K562 (cell line): ENCODE measurements at regions not wholly inside any gene's neighbourhood (a gene's known extent, or its start where the extent isn't known, plus 50 kb on each side); places are given as distances from the start of the nearest gene placed in this dataset.

Source experiments
- ATAC-seq: fragments of 200-7000 bp; cut with Tn5 transposase; 3 replicates; pipeline ENCODE4 v1.9.1; 2020; ENCODE audit warnings: moderate library complexity
- BruUV-seq: library from RNA; stranded (reverse); fragments of 400-500 nt; replicated peaks from 2 replicates; lab custom pipeline; 2021; lab: Mats Ljungman, UMichigan
- CTCF ChIA-PET: fragments of 300-600 bp; formaldehyde crosslinking; extraction: SDS; loops from one replicate; lab custom pipeline; 2021; ENCODE audit warnings: low intra/inter-chr PET ratio; lab: Yijun Ruan, JAX
- POLR2A ChIA-PET: fragments of 300-600, 350-650 bp; sonication (Branson Sonifier 250); formaldehyde crosslinking; extraction: SDS; loops from one replicate; lab custom pipeline; 2021; ENCODE audit warnings: antibody characterized with exemption, inconsistent platforms; lab: Yijun Ruan, JAX
- DNase-seq, 4 experiments: peaks; one replicate each; pipeline versions ENCODE4 v3.0.0 to v3.0.0-alpha.2; 2011 to 2018; ENCODE audit warnings: low spot score in 3 of 4, mixed read lengths in 3 of 4; ENCODE audit errors: extremely low read depth in 1 of 4
- FAIRE-seq: peaks from 2 replicates; lab custom pipeline; 2011; peaks lifted over from hg19 to GRCh38; lab: Jason Lieb, UNC
- H2AFZ ChIP-seq: 2 replicates; pipeline ENCODE4 v1.6.0; 2011; ENCODE audit warnings: low read depth, low read length, control low read depth, inconsistent platforms
- H3K27ac ChIP-seq: fragments of 200-600 bp; 3 replicates; pipeline ENCODE4 v1.8.0; 2011; ENCODE audit warnings: low read depth, mild to moderate bottlenecking, control low read depth, inconsistent platforms, low read length, moderate library complexity, mixed read lengths; ENCODE audit errors: extremely low read depth
- H3K27me3 ChIP-seq, 2 experiments: fragments of 300-600 bp in 1 of 2; 2 replicates in 1 of 2; 3 replicates in 1 of 2; pipeline versions ENCODE4 v1.6.0 to v1.8.0; 2011; ENCODE audit warnings: inconsistent platforms in 2 of 2, low read length in 2 of 2, mild to moderate bottlenecking in 1 of 2, mixed read lengths in 1 of 2, moderate library complexity in 1 of 2; ENCODE audit not compliant: control insufficient read depth in 2 of 2, insufficient read depth in 2 of 2
- H3K36me3 ChIP-seq: fragments of 300-600 bp; 3 replicates; pipeline ENCODE4 v1.8.0; 2011; ENCODE audit warnings: mild to moderate bottlenecking, low read length, inconsistent platforms; ENCODE audit not compliant: control insufficient read depth, insufficient read depth
- H3K4me1 ChIP-seq, 2 experiments: fragments of 200-600 bp in 1 of 2; replicated peaks in 1 of 2; 2 replicates in 1 of 2; 3 replicates in 1 of 2; pipeline versions ENCODE4 v1.5.1 to v1.8.0; 2011; ENCODE audit warnings: inconsistent platforms in 2 of 2, low read length in 2 of 2, mild to moderate bottlenecking in 1 of 2, mixed read lengths in 1 of 2, moderate library complexity in 1 of 2; ENCODE audit not compliant: control insufficient read depth in 2 of 2, insufficient read depth in 2 of 2
- H3K4me2 ChIP-seq: 2 replicates; pipeline ENCODE4 v1.6.1; 2011; ENCODE audit warnings: low read length, control low read depth, inconsistent platforms, mixed read lengths; ENCODE audit not compliant: insufficient read depth
- H3K4me3 ChIP-seq: fragments of 200-600 bp; sonication (generic), shearing (Covaris generic); 2 replicates; pipeline ENCODE4 v1.5.1; 2016; ENCODE audit warnings: control low read depth, inconsistent platforms
- H3K79me2 ChIP-seq: fragments of 200-600 bp; 3 replicates; pipeline ENCODE4 v1.8.0; 2011; ENCODE audit warnings: low read length, inconsistent platforms; ENCODE audit not compliant: control insufficient read depth, insufficient read depth
- H3K9ac ChIP-seq, 2 experiments: 2 replicates each; pipeline versions ENCODE4 v1.6.0 to v1.6.1; 2011; ENCODE audit warnings: low read depth in 2 of 2, low read length in 2 of 2, control low read depth in 1 of 2, inconsistent platforms in 1 of 2, mild to moderate bottlenecking in 1 of 2, mixed read lengths in 1 of 2; ENCODE audit not compliant: insufficient read depth in 1 of 2
- H3K9me1 ChIP-seq: one replicate; pipeline ENCODE4 v1.6.0; 2011; ENCODE audit warnings: inconsistent platforms, mild to moderate bottlenecking, low read length, moderate library complexity; ENCODE audit not compliant: control insufficient read depth, insufficient read depth
- H3K9me3 ChIP-seq: replicated peaks from 2 replicates; pipeline ENCODE4 v1.5.1; 2011; ENCODE audit warnings: low read depth, low read length, inconsistent platforms; ENCODE audit not compliant: control insufficient read depth, insufficient read depth
- H4K20me1 ChIP-seq: replicated peaks from 2 replicates; pipeline ENCODE4 v1.6.1; 2011; ENCODE audit warnings: low read length, inconsistent platforms, mixed read lengths; ENCODE audit not compliant: control insufficient read depth, insufficient read depth
- HLTF ChIP-seq: fragments of 450-650 bp; IDR thresholded peaks from 2 replicates; pipeline ENCODE4 v1.6.1; 2016
- KDM5B ChIP-seq: fragments of 200-600 bp; sonication (generic); IDR thresholded peaks from 2 replicates; pipeline ENCODE4 v1.6.1; 2012; ENCODE audit warnings: low read depth, mild to moderate bottlenecking, moderate library complexity, low read length, control low read depth, inconsistent platforms; ENCODE audit not compliant: insufficient replicate concordance
- PHB ChIP-seq: fragments of 250-450 bp; sonication (Bioruptor Pico); IDR thresholded peaks from 2 replicates; pipeline ENCODE4 v1.5.0; 2021
- POLR2B ChIP-seq: fragments of 450-650 bp; IDR thresholded peaks from 2 replicates; pipeline ENCODE4 v1.6.1; 2018; ENCODE audit warnings: low read depth; ENCODE audit not compliant: partially characterized antibody
- RBBP5 ChIP-seq: fragments of 200-600 bp; sonication (generic); IDR thresholded peaks from 2 replicates; pipeline ENCODE4 v1.6.1; 2012; ENCODE audit warnings: borderline replicate concordance, mild to moderate bottlenecking, low read length, control low read depth, inconsistent platforms; ENCODE audit not compliant: insufficient read depth, poor library complexity, severe bottlenecking
- ZNF695 ChIP-seq: fragments of 450-650 bp; formaldehyde crosslinking; IDR thresholded peaks from 2 replicates; pipeline ENCODE4 v1.4.0; 2020; ENCODE audit warnings: mild to moderate bottlenecking, moderate library complexity
- ZNF77 ChIP-seq: fragments of 250-450 bp; sonication (Bioruptor Pico); IDR thresholded peaks from 2 replicates; pipeline ENCODE4 v1.5.0; 2020
- WGBS: fragments of 100-300 bp; shearing (Covaris generic); methylation state at CpG from one replicate; pipeline ENCODE4 v1.1.6; 2016; ENCODE audit warnings: low coverage, mixed read lengths; ENCODE audit not compliant: insufficient coverage; ENCODE audit errors: missing lambda C conversion rate; 5-methylcytosine and 5-hydroxymethylcytosine counted together
- in situ Hi-C: fragments of 300-500 bp; cut with MboI; formaldehyde crosslinking; loops from 4 replicates; pipeline ENCODE4 v1.15.0; 2018; ENCODE audit warnings: inconsistent platforms, mixed read lengths
- intact Hi-C: fragments of 100-400 bp; cut with micrococcal nuclease; formaldehyde crosslinking; loops from 2 replicates; pipeline ENCODE4 v1.14.2; 2022
- TF ChIP-seq, protein P1 (sequence below): fragments of 450-650 bp; formaldehyde crosslinking; IDR thresholded peaks from 2 replicates; pipeline ENCODE4 v1.4.0; 2022; ENCODE audit warnings: missing genetic modification characterization

GRCh38 chr5:94028001-94028400 lies 286.6 kb upstream of the POU5F2 start:
- no peaks in the 10 kb centered on the region for H4K20me1 ChIP-seq
- H3K27ac ChIP-seq = no peak overlapping the region
- H3K4me2 ChIP-seq = no peak overlapping the region
- no peaks in the 10 kb centered on the region for H3K9me1 ChIP-seq
- ChIA-PET CTCF (no interaction called here), POLR2A (no interaction called here)
- no peak overlapping the region for H3K4me3 ChIP-seq
- no peaks in the 10 kb centered on the region for H3K9me3 ChIP-seq
- TF ChIP-seq, protein P1, sequence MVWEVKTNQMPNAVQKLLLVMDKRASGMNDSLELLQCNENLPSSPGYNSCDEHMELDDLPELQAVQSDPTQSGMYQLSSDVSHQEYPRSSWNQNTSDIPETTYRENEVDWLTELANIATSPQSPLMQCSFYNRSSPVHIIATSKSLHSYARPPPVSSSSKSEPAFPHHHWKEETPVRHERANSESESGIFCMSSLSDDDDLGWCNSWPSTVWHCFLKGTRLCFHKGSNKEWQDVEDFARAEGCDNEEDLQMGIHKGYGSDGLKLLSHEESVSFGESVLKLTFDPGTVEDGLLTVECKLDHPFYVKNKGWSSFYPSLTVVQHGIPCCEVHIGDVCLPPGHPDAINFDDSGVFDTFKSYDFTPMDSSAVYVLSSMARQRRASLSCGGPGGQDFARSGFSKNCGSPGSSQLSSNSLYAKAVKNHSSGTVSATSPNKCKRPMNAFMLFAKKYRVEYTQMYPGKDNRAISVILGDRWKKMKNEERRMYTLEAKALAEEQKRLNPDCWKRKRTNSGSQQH = no peak
- TF ChIP-seq PHB (no peak), ZNF695 (CRISPR knock-in tag) (no peak), POLR2B (no peak), KDM5B (no peak), ZNF77 (no peak), RBBP5 (no peak), HLTF (no peak)
- in situ Hi-C loops (no loop called here), intact Hi-C loops (no loop called here)
- H3K36me3 ChIP-seq = no peaks in the 10 kb centered on the region
- DNase-seq = no peak
- H3K79me2 ChIP-seq = no peaks in the 10 kb centered on the region
- H3K27me3 ChIP-seq = no peaks in the 10 kb centered on the region
- ATAC-seq = no peak
- no peaks in the 10 kb centered on the region for H3K4me1 ChIP-seq
- H3K9ac ChIP-seq = no peak overlapping the region
- H2AFZ ChIP-seq = no peak overlapping the region
- no TSS peak for BruUV-seq
- FAIRE-seq = no peak
- WGBS = 0% methylated on average over 1 of the region's 1 CpG
